ENCODE measurements at regions not wholly inside any gene's neighbourhood (a gene's known extent, or its start where the extent isn't known, plus 50 kb on each side); places are given as distances from the start of the nearest gene placed in this dataset.

GRCh38 chr11:116540645-116541304 is 232.0 kb downstream of the BUD13 start:
- POLR2A ChIA-PET (ENCODE audit: low non-redundant PET) = no interaction called here
- CTCF ChIA-PET = no interaction called here
- no peak for DNase-seq (ENCODE audit: low spot score)
- TF ChIP-seq, protein P1, sequence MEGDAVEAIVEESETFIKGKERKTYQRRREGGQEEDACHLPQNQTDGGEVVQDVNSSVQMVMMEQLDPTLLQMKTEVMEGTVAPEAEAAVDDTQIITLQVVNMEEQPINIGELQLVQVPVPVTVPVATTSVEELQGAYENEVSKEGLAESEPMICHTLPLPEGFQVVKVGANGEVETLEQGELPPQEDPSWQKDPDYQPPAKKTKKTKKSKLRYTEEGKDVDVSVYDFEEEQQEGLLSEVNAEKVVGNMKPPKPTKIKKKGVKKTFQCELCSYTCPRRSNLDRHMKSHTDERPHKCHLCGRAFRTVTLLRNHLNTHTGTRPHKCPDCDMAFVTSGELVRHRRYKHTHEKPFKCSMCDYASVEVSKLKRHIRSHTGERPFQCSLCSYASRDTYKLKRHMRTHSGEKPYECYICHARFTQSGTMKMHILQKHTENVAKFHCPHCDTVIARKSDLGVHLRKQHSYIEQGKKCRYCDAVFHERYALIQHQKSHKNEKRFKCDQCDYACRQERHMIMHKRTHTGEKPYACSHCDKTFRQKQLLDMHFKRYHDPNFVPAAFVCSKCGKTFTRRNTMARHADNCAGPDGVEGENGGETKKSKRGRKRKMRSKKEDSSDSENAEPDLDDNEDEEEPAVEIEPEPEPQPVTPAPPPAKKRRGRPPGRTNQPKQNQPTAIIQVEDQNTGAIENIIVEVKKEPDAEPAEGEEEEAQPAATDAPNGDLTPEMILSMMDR (conservative IDR thresholded peaks at IDR 0.05; ENCODE audit: low read depth) = no peak
- no peak overlapping the region for H3K27ac ChIP-seq

GRCh38 chr11:116539836-116540418 is 232.9 kb downstream of the BUD13 start:
- POLR2A ChIA-PET (ENCODE audit: low non-redundant PET) = no interaction called here
- CTCF ChIA-PET = no interaction called here
- no peak for DNase-seq (ENCODE audit: low spot score)

GRCh38 chr11:116539211-116539610 is 233.6 kb downstream of the BUD13 start:
- H3K27ac ChIP-seq = no peak overlapping the region
- TF ChIP-seq, protein P1 (conservative IDR thresholded peaks at IDR 0.05; ENCODE audit: low read depth) = no peak
- CTCF ChIA-PET = no interaction called here
- POLR2A ChIA-PET (ENCODE audit: low non-redundant PET) = no interaction called here
- no peak for DNase-seq (ENCODE audit: low spot score)

More at GRCh38 chr11:116539836-116540418, 232.9 kb downstream of the BUD13 start:
- H3K27ac ChIP-seq = no peak overlapping the region
- TF ChIP-seq, protein P1 (conservative IDR thresholded peaks at IDR 0.05; ENCODE audit: low read depth) = no peak

DNA sequence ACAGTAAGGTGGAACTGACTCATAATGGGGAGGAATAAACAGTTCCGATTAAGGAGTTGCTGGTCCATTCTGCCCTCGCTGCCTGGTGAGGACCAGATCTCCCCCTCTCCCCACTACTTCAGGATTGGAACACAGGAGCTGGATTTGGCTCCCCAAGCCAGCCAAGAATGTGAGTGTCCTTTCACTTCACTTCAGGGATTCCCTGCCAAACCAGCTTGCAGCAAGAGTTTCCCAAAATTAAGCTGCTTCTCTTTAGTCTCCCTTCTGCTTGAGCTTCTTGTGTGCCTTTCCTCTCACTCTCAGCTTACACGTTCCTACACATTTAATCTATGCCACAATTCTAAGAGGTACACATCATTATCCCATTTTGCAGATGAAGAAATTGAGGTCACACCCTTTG is 234.1 kb downstream of the BUD13 start:
- POLR2A ChIA-PET (ENCODE audit: low non-redundant PET) = no interaction called here
- no peak for DNase-seq (ENCODE audit: low spot score)
- TF ChIP-seq, protein P1 (conservative IDR thresholded peaks at IDR 0.05; ENCODE audit: low read depth) = no peak
- H3K27ac ChIP-seq = no peak overlapping the region
- CTCF ChIA-PET = interaction anchor here (0.6 kb wide), 1 partner anchor 225 kb away, joined by 3 read pairs; no protein-coding TSS in a partner anchor

DNA sequence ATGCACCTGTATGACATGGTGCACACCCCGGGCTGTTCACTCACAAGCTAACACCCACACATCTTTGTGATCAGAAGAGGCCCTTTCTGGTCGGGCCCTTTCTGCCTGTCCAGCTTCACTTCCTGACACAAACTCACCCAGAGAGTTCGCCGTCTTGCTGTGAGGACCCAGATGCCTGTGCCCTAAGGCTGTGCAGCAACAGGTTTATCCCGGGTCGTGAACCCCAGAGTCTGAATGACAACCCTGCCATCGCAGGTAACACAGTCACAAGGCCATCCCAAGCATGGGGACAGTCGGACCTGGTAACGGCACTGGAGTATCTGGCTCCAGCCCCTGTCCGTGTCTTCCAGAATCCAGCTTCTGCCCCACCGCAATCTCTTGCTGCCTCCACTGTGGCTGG is 235.1 kb downstream of the BUD13 start:
- CTCF ChIA-PET = interaction anchor here (0.6 kb wide), 1 partner anchor 224 kb away, joined by 3 read pairs; no protein-coding TSS in a partner anchor
- H3K27ac ChIP-seq = no peak overlapping the region

DNA sequence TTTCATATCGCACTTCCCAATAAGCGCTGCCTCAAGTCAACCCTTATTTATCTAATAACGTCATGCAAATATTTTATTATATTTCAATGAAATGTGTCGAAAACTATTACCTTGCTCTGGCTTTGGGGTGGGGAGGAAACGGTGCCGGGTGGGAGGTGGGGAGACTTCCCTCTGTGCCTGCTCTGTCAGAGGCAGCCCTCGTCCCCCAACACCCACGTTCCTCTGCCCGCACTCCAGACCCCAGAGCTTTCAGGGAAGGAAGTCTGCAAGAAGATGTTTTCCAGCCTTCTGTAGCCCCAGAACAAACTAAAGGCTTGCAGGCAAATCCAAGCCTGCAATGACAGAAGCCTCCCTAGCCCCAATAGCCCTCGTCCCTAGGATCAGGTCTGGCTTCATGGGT is 235.7 kb downstream of the BUD13 start:
- CTCF ChIA-PET = no interaction called here
- TF ChIP-seq, protein P1 (conservative IDR thresholded peaks at IDR 0.05; ENCODE audit: low read depth) = no peak
- POLR2A ChIA-PET (ENCODE audit: low non-redundant PET) = no interaction called here
- no peak for DNase-seq (ENCODE audit: low spot score)
- no peak overlapping the region for H3K27ac ChIP-seq

More for the DNA sequence above, 235.1 kb downstream of the BUD13 start:
- POLR2A ChIA-PET (ENCODE audit: low non-redundant PET) = no interaction called here
- DNase-seq (ENCODE audit: low spot score) = no peak
- TF ChIP-seq, protein P1 (conservative IDR thresholded peaks at IDR 0.05; ENCODE audit: low read depth) = no peak
